ENCODE measurements at regions not wholly inside any gene's neighbourhood (a gene's known extent, or its start where the extent isn't known, plus 50 kb on each side); places are given as distances from the start of the nearest gene placed in this dataset.

- ATAC-seq (ENCODE audit: low read depth) (peak; percentile 56), DNase-seq (peak; percentile 86)
- no TSS peak for BruUV-seq (replicated peaks)
- peaks cover 26% of the 10 kb centered on the region for H3K4me1 ChIP-seq (ENCODE audit: control insufficient read depth, insufficient read depth, low read length)
- H4K5ac ChIP-seq (ENCODE audit: low read depth, low read length), result peak overlapping the region; percentile 72
- peaks cover 10% of the 10 kb centered on the region for H3K9me1 ChIP-seq (ENCODE audit: insufficient read depth, low read length)
- intact Hi-C loops (cut with micrococcal nuclease) (loop anchor here (5.0 to 10.0 kb wide), 6 partner anchors 207 to 623 kb away; no protein-coding TSS in a partner anchor), dilution Hi-C loops (cut with HindIII; ENCODE audit: low sequenced_read_pairs, unreplicated experiment) (no loop called here), in situ Hi-C loops (cut with MboI; ENCODE audit: low sequenced_read_pairs) (no loop called here)
- no CpG with 5 or more reads among the region's 6 CpGs for WGBS, 2 experiments (ENCODE audit: extremely low coverage in 2 of 2, insufficient read length in 1 of 2)
- H3K14ac ChIP-seq (replicated peaks; ENCODE audit: low read depth, low read length), result peak overlapping the region; percentile 63
- peak overlapping the region; percentile 75 for H3K18ac ChIP-seq (ENCODE audit: low read depth, low read length)
- CTCF ChIA-PET, result interaction anchor here (1.0 to 1.4 kb wide), 2 partner anchors 14 to 29 kb away, joined by 3 to 7 read pairs; no protein-coding TSS in a partner anchor
- no peaks in the 10 kb centered on the region for H3K27me3 ChIP-seq (ENCODE audit: control insufficient read depth, insufficient read depth, low read length)
- peak overlapping the region; percentile 62 for H2BK5ac ChIP-seq (ENCODE audit: low read depth, low read length, poor library complexity, severe bottlenecking)
- TF ChIP-seq, protein P1, sequence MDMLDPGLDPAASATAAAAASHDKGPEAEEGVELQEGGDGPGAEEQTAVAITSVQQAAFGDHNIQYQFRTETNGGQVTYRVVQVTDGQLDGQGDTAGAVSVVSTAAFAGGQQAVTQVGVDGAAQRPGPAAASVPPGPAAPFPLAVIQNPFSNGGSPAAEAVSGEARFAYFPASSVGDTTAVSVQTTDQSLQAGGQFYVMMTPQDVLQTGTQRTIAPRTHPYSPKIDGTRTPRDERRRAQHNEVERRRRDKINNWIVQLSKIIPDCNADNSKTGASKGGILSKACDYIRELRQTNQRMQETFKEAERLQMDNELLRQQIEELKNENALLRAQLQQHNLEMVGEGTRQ (IDR thresholded peaks at IDR 0.05; ENCODE audit: low read depth, low read length), result no peak
- no peak for TF ChIP-seq ELK1 (IDR thresholded peaks at IDR 0.05; ENCODE audit: borderline replicate concordance, low read depth, low read length)
- TF ChIP-seq RCOR1 (IDR thresholded peaks at IDR 0.05; ENCODE audit: insufficient replicate concordance, low read length), result no peak
- no peak for TF ChIP-seq RAD21 (IDR thresholded peaks at IDR 0.05; ENCODE audit: low read length)
- TF ChIP-seq MAFK (IDR thresholded peaks at IDR 0.05; ENCODE audit: low read depth, low read length), result peak; percentile 46; the same call in 1 of the 2 replicates
- TF ChIP-seq MAZ (IDR thresholded peaks at IDR 0.05; ENCODE audit: borderline replicate concordance, low read depth, low read length), result no peak
- H2AK9ac ChIP-seq (replicated peaks; ENCODE audit: low read depth, low read length, poor library complexity), result peak overlapping the region; percentile 81
- H2BK15ac ChIP-seq (ENCODE audit: low read depth, low read length), result peak overlapping the region; percentile 65; the same call in 2 of the 3 replicates
- peak overlapping the region; percentile 89 for H3K4ac ChIP-seq (ENCODE audit: low read depth, low read length)
- H4K8ac ChIP-seq (ENCODE audit: low read depth in 2 of 2, low read length in 2 of 2), result peak overlapping the region; percentile 44 to 56
- no peak overlapping the region for H3K4me3 ChIP-seq (ENCODE audit: insufficient read depth, low read depth, low read length)
- no peaks in the 10 kb centered on the region for H3K9me3 ChIP-seq (ENCODE audit: control insufficient read depth, insufficient read depth, low read length)
- H3K36me3 ChIP-seq (ENCODE audit: control insufficient read depth, insufficient read depth, low read length), result no peaks in the 10 kb centered on the region
- no peak overlapping the region for H3K9ac ChIP-seq (ENCODE audit: low read depth, low read length)
- H2AFZ ChIP-seq (replicated peaks; ENCODE audit: low read length, poor library complexity), result peak overlapping the region; percentile 59
- H2BK20ac ChIP-seq (ENCODE audit: low read depth, low read length), result peak overlapping the region; percentile 92
- POLR2A ChIA-PET (ENCODE audit: unreplicated experiment), result no interaction called here
- H3K56ac ChIP-seq (ENCODE audit: extremely low read depth, insufficient read depth, low read length), result no peak overlapping the region; the same call in 1 of the 2 replicates
- H2BK120ac ChIP-seq (ENCODE audit: low read depth, low read length), result peak overlapping the region; percentile 93
- peak overlapping the region; percentile 78 for H4K91ac ChIP-seq (ENCODE audit: insufficient read depth, low read depth, low read length)
- H3K4me2 ChIP-seq (ENCODE audit: low read depth, low read length), result no peak overlapping the region; the same call in 1 of the 2 replicates
- no peaks in the 10 kb centered on the region for H3K79me1 ChIP-seq (ENCODE audit: low read depth in 1 of 2, low read length in 2 of 2)
- peak overlapping the region; percentile 70 for H3K27ac ChIP-seq (ENCODE audit: insufficient read depth, low read length)
- no peak overlapping the region for H3K23ac ChIP-seq (ENCODE audit: low read depth, low read length)
- H4K20me1 ChIP-seq (ENCODE audit: insufficient read depth, low read length), result no peaks in the 10 kb centered on the region
- peak overlapping the region; percentile 77 for H2AK5ac ChIP-seq (ENCODE audit: low read depth, low read length)
Measured at GRCh38 chr20:10919396-10920140, 245.8 kb upstream of the JAG1 start.
